ENCODE measurements at regions not wholly inside any gene's neighbourhood (a gene's known extent, or its start where the extent isn't known, plus 50 kb on each side); places are given as distances from the start of the nearest gene placed in this dataset.
"Not testable (repeated sequence)": the region's sequence is repeated elsewhere in the genome, so short reads cannot be mapped to it uniquely, and the experiment has no call there.

- DNase-seq, result no peak
Observed at GRCh38 chr7:68733219-68734153, 864.8 kb upstream of the AUTS2 start.

- DNase-seq, result no peak
Observed at GRCh38 chr7:68734431-68734830, 863.8 kb upstream of the AUTS2 start.

- DNase-seq, result no peak
Observed at GRCh38 chr7:68739306-68739705, 859.0 kb upstream of the AUTS2 start.

GRCh38 chr7:68744036-68744435 is 854.2 kb upstream of the AUTS2 start:
- DNase-seq, result no peak

GRCh38 chr7:68748934-68749900 is 849.1 kb upstream of the AUTS2 start:
- DNase-seq, result no peak

GRCh38 chr7:68752485-68753178 is 845.6 kb upstream of the AUTS2 start:
- DNase-seq, result no peak

GRCh38 chr7:68754414-68754813 is 843.9 kb upstream of the AUTS2 start:
- DNase-seq, result no peak

GRCh38 chr7:68756986-68757495 is 841.2 kb upstream of the AUTS2 start:
- DNase-seq, result no peak

GRCh38 chr7:68760556-68760955 is 837.7 kb upstream of the AUTS2 start:
- no peak for DNase-seq

- DNase-seq, result no peak
Observed at GRCh38 chr7:68767462-68767861, 830.8 kb upstream of the AUTS2 start.

GRCh38 chr7:68770649-68771048 is 827.6 kb upstream of the AUTS2 start:
- DNase-seq, result no peak

GRCh38 chr7:68776326-68776725 is 821.9 kb upstream of the AUTS2 start:
- DNase-seq, result no peak

GRCh38 chr7:68783684-68784083 is 814.6 kb upstream of the AUTS2 start:
- DNase-seq, result no peak

GRCh38 chr7:68785036-68785435 is 813.2 kb upstream of the AUTS2 start:
- no peak for DNase-seq

- DNase-seq, result no peak
Observed at GRCh38 chr7:68787566-68787965, 810.7 kb upstream of the AUTS2 start.

- not testable (repeated sequence) for DNase-seq
Observed at GRCh38 chr7:68788529-68788928, 809.7 kb upstream of the AUTS2 start.

GRCh38 chr7:68789597-68789996 is 808.7 kb upstream of the AUTS2 start:
- DNase-seq, result no peak

- DNase-seq, result no peak
Observed at GRCh38 chr7:68792351-68792750, 805.9 kb upstream of the AUTS2 start.

GRCh38 chr7:68793513-68793912 is 804.8 kb upstream of the AUTS2 start:
- DNase-seq, result no peak

GRCh38 chr7:68800316-68800715 is 798.0 kb upstream of the AUTS2 start:
- DNase-seq, result no peak

GRCh38 chr7:68805159-68805558 is 793.1 kb upstream of the AUTS2 start:
- DNase-seq, result no peak

GRCh38 chr7:68807666-68808065 is 790.6 kb upstream of the AUTS2 start:
- no peak for DNase-seq

All from stimulated activated CD4-positive, alpha-beta T cell treated with anti-CD3 and anti-CD28 coated beads, Interleukin-15, amount 100 ng/mL, for 24 hours (primary cell).